ENCODE measurements at regions not wholly inside any gene's neighbourhood (a gene's known extent, or its start where the extent isn't known, plus 50 kb on each side); places are given as distances from the start of the nearest gene placed in this dataset.
A peak's percentile ranks its signal among the peaks of the same experiment; 100 is the strongest.

DNA sequence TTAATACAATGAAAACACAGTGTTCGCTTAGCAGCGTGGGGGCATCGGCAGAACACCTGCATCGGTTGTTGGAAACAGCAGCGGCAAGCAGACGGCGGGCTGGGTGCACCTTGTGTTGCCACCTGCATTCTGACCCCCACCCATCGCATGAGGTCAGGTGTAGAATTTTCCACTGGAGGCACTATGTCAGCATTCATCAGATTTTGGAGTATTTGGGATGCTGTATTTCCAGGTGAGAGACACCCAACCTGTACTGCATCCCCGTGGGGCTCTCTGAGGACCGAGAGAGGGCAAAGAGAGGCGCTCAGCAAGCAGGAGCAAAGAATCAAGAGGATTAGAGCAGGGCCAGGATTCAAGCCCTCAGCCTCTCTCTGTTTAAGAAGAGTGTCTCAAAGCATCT lies 116.4 kb upstream of the MGMT start:
- Mint-ChIP-seq H3K4me3 (no peak overlapping the region), H3K9me3 (peaks cover 10% of the 10 kb centered on the region), H3K4me1 (peaks cover 25% of the 10 kb centered on the region), H3K36me3 (ENCODE audit: low read depth) (no peaks in the 10 kb centered on the region), H3K27ac (no peak overlapping the region), H3K27me3 (ENCODE audit: low read depth, poor library complexity) (peaks cover 11% of the 10 kb centered on the region)
- DNase-seq: no peak
- TF ChIP-seq, protein P1, sequence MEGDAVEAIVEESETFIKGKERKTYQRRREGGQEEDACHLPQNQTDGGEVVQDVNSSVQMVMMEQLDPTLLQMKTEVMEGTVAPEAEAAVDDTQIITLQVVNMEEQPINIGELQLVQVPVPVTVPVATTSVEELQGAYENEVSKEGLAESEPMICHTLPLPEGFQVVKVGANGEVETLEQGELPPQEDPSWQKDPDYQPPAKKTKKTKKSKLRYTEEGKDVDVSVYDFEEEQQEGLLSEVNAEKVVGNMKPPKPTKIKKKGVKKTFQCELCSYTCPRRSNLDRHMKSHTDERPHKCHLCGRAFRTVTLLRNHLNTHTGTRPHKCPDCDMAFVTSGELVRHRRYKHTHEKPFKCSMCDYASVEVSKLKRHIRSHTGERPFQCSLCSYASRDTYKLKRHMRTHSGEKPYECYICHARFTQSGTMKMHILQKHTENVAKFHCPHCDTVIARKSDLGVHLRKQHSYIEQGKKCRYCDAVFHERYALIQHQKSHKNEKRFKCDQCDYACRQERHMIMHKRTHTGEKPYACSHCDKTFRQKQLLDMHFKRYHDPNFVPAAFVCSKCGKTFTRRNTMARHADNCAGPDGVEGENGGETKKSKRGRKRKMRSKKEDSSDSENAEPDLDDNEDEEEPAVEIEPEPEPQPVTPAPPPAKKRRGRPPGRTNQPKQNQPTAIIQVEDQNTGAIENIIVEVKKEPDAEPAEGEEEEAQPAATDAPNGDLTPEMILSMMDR (IDR thresholded peaks at IDR 0.05): no peak

GRCh38 chr10:129353101-129353500 lies 113.9 kb upstream of the MGMT start:
- H3K36me3 Mint-ChIP-seq (ENCODE audit: low read depth): peaks cover 10% of the 10 kb centered on the region
- H3K27me3 Mint-ChIP-seq (ENCODE audit: low read depth, poor library complexity): peaks cover 11% of the 10 kb centered on the region
- TF ChIP-seq, protein P1 (IDR thresholded peaks at IDR 0.05): no peak
- DNase-seq: no peak
- no peak overlapping the region for H3K27ac Mint-ChIP-seq
- H3K4me3 Mint-ChIP-seq: no peak overlapping the region
- H3K9me3 Mint-ChIP-seq: peaks cover 30% of the 10 kb centered on the region
- peaks cover 22% of the 10 kb centered on the region for H3K4me1 Mint-ChIP-seq

DNA sequence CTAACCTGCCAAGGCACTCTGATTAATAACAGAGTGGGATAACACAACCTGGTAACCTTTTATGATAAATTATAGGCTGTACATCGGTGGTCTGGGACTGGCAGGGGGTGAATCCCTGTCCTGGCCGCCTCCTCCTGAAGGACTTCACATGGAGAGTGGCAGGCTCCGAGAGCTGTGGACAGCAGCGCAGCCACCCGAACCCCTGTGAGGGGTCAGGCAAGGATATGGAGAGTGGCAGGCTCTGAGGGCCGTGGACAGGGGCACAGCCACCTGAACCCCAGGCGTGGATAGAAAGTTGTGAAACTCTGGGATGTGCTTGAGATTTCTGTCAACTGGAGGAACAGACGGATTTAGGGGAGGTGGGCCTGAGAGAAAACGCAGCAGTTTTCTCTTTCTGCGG lies 107.0 kb upstream of the MGMT start:
- no peak for DNase-seq
- Mint-ChIP-seq H3K36me3 (ENCODE audit: low read depth) (peaks cover 10% of the 10 kb centered on the region), H3K9me3 (peaks cover 21% of the 10 kb centered on the region), H3K4me1 (no peaks in the 10 kb centered on the region), H3K4me3 (no peak overlapping the region), H3K27me3 (ENCODE audit: low read depth, poor library complexity) (peaks cover 3% of the 10 kb centered on the region), H3K27ac (no peak overlapping the region)
- TF ChIP-seq, protein P1 (IDR thresholded peaks at IDR 0.05): no peak

GRCh38 chr10:129361676-129362376 lies 105.2 kb upstream of the MGMT start:
- Mint-ChIP-seq H3K4me3 (no peak overlapping the region), H3K36me3 (ENCODE audit: low read depth) (peaks cover 5% of the 10 kb centered on the region), H3K4me1 (no peaks in the 10 kb centered on the region), H3K27me3 (ENCODE audit: low read depth, poor library complexity) (peaks cover 6% of the 10 kb centered on the region), H3K9me3 (peaks cover 9% of the 10 kb centered on the region), H3K27ac (no peak overlapping the region)
- DNase-seq: no peak
- TF ChIP-seq, protein P1 (IDR thresholded peaks at IDR 0.05): no peak

- H3K36me3 Mint-ChIP-seq (ENCODE audit: low read depth): no peaks in the 10 kb centered on the region
- DNase-seq: no peak
- H3K4me3 Mint-ChIP-seq: no peak overlapping the region
- H3K27ac Mint-ChIP-seq: no peak overlapping the region
- no peaks in the 10 kb centered on the region for H3K9me3 Mint-ChIP-seq
- H3K27me3 Mint-ChIP-seq (ENCODE audit: low read depth, poor library complexity): peaks cover 10% of the 10 kb centered on the region
- TF ChIP-seq, protein P1 (IDR thresholded peaks at IDR 0.05): no peak
- no peaks in the 10 kb centered on the region for H3K4me1 Mint-ChIP-seq
These were observed 102.1 kb upstream of the MGMT start for GRCh38 chr10:129364949-129365348.

- DNase-seq: peak; percentile 36
- Mint-ChIP-seq H3K27ac (no peak overlapping the region), H3K27me3 (ENCODE audit: low read depth, poor library complexity) (peaks cover 12% of the 10 kb centered on the region), H3K9me3 (no peaks in the 10 kb centered on the region), H3K36me3 (ENCODE audit: low read depth) (no peaks in the 10 kb centered on the region), H3K4me1 (no peaks in the 10 kb centered on the region), H3K4me3 (no peak overlapping the region)
- TF ChIP-seq, protein P1 (IDR thresholded peaks at IDR 0.05): no peak
These were observed 101.2 kb upstream of the MGMT start for GRCh38 chr10:129365767-129366402.
